GM12878 (cell line): ENCODE measurements at regions not wholly inside any gene's neighbourhood (a gene's known extent, or its start where the extent isn't known, plus 50 kb on each side); places are given as distances from the start of the nearest gene placed in this dataset.

ENCODE experiments used
- ATAC-seq: fragments of 200-7000 bp; cut with Tn5 transposase; 3 replicates; pipeline ENCODE4 v1.9.1; 2020; ENCODE audit warnings: mild to moderate bottlenecking, moderate library complexity
- BruUV-seq: library from RNA; stranded (reverse); fragments of 400-500 nt; replicated peaks from 2 replicates; lab custom pipeline; 2021; lab: Mats Ljungman, UMichigan
- CTCF ChIA-PET: fragments of 300-600 bp; sonication (Branson Sonifier 250); formaldehyde crosslinking; extraction: SDS; loops from one replicate; lab custom pipeline; 2021; ENCODE audit warnings: inconsistent platforms; lab: Yijun Ruan, JAX
- POLR2A ChIA-PET: fragments of 350-600 bp; formaldehyde crosslinking; extraction: SDS; loops from one replicate; lab custom pipeline; 2021; ENCODE audit warnings: inconsistent platforms; lab: Charles Lee
- RAD21 ChIA-PET: fragments of 300-600 bp; sonication (Branson Sonifier 250); formaldehyde crosslinking; loops from one replicate; lab custom pipeline; 2023; ENCODE audit warnings: antibody characterized with exemption; ENCODE audit not compliant: unreplicated experiment; lab: Charles Lee
- SMC1A ChIA-PET: fragments of 300-600 bp; sonication (Branson Sonifier 250); formaldehyde crosslinking; loops from one replicate; lab custom pipeline; 2023; ENCODE audit not compliant: unreplicated experiment, uncharacterized antibody; lab: Charles Lee
- DNase-seq: peaks from one replicate; pipeline ENCODE4 v3.0.0-alpha.2; 2011; ENCODE audit warnings: low read depth, low spot score
- FAIRE-seq: peaks from 3 replicates; lab custom pipeline; 2011; peaks lifted over from hg19 to GRCh38; lab: Jason Lieb, UNC
- H2AFZ ChIP-seq: 2 replicates; pipeline ENCODE4 v1.6.0; 2011; ENCODE audit warnings: low read depth, low read length, control low read depth; ENCODE audit not compliant: control insufficient read depth
- H3K27ac ChIP-seq: 2 replicates; pipeline ENCODE4 v1.5.1; 2011; ENCODE audit warnings: control low read depth; ENCODE audit not compliant: control insufficient read depth, insufficient read depth
- H3K27me3 ChIP-seq, 2 experiments: replicated peaks in 1 of 2; 2 replicates each; pipeline versions ENCODE4 v1.6.0 to v1.6.1; 2011; ENCODE audit warnings: low read length in 1 of 2; ENCODE audit not compliant: control insufficient read depth in 2 of 2, insufficient read depth in 2 of 2
- H3K36me3 ChIP-seq, 2 experiments: 2 replicates each; pipeline ENCODE4 v1.5.1; 2011; ENCODE audit warnings: low read length in 1 of 2; ENCODE audit not compliant: control insufficient read depth in 2 of 2, insufficient read depth in 2 of 2
- H3K4me1 ChIP-seq: 2 replicates; pipeline ENCODE4 v1.6.1; 2011; ENCODE audit warnings: mild to moderate bottlenecking, low read length, moderate library complexity, mixed read lengths; ENCODE audit not compliant: control insufficient read depth, insufficient read depth
- H3K4me2 ChIP-seq: 2 replicates; pipeline ENCODE4 v1.6.0; 2011; ENCODE audit warnings: control low read depth; ENCODE audit not compliant: control insufficient read depth, insufficient read depth
- H3K4me3 ChIP-seq: fragments of 200-600 bp; sonication (generic); 2 replicates; pipeline ENCODE4 v1.5.1; 2016
- H3K79me2 ChIP-seq: 2 replicates; pipeline ENCODE4 v1.6.0; 2011; ENCODE audit warnings: low read length; ENCODE audit not compliant: control insufficient read depth, insufficient read depth
- H3K9ac ChIP-seq: 2 replicates; pipeline ENCODE4 v1.8.0; 2011; ENCODE audit warnings: low read length, control low read depth, mixed read lengths; ENCODE audit not compliant: control insufficient read depth, insufficient read depth
- H3K9me3 ChIP-seq: replicated peaks from 3 replicates; pipeline ENCODE4 v1.5.1; 2011; ENCODE audit warnings: mild to moderate bottlenecking, low read length; ENCODE audit not compliant: control insufficient read depth, insufficient read depth
- H4K20me1 ChIP-seq: 2 replicates; pipeline ENCODE4 v1.6.0; 2011; ENCODE audit not compliant: control insufficient read depth, insufficient read depth
- CBFB ChIP-seq: IDR thresholded peaks from 2 replicates; pipeline ENCODE4 v1.6.1; 2016; ENCODE audit warnings: antibody characterized with exemption, low read depth
- CTCF ChIP-seq, 3 experiments: IDR thresholded peaks in 2 of 3; conservative IDR thresholded peaks in 1 of 3; 2 replicates each; pipeline ENCODE4 v1.5.1; 2011; ENCODE audit warnings: low read depth in 3 of 3, low read length in 3 of 3, mild to moderate bottlenecking in 3 of 3, control low read depth in 2 of 3, moderate library complexity in 2 of 3, inconsistent platforms in 1 of 3, mixed read lengths in 1 of 3; ENCODE audit not compliant: control insufficient read depth in 2 of 3, insufficient read depth in 1 of 3; ENCODE audit errors: extremely low read depth in 1 of 3
- FOS ChIP-seq: IDR thresholded peaks from 3 replicates; pipeline ENCODE4 v1.6.1; 2011; ENCODE audit warnings: borderline replicate concordance; ENCODE audit not compliant: insufficient read length; ENCODE audit errors: extremely low read depth
- IRF3 ChIP-seq: fragments of 450-650 bp; IDR thresholded peaks from 2 replicates; pipeline ENCODE4 v1.6.1; 2014; ENCODE audit warnings: mild to moderate bottlenecking
- MEF2A ChIP-seq: IDR thresholded peaks from 2 replicates; pipeline ENCODE4 v1.6.1; 2011; ENCODE audit warnings: low read depth, mild to moderate bottlenecking, low read length, moderate library complexity; ENCODE audit not compliant: insufficient read depth
- MLLT1 ChIP-seq: fragments of 450-650 bp; IDR thresholded peaks from 2 replicates; pipeline ENCODE4 v1.6.1; 2016; ENCODE audit warnings: mild to moderate bottlenecking
- NBN ChIP-seq: fragments of 450-650 bp; IDR thresholded peaks from 2 replicates; pipeline ENCODE4 v1.6.1; 2016
- NFYB ChIP-seq: IDR thresholded peaks from 2 replicates; pipeline ENCODE4 v1.6.1; 2011; ENCODE audit warnings: low read depth, mild to moderate bottlenecking, low read length, improper control_type of control experiment, moderate library complexity; ENCODE audit not compliant: insufficient read depth
- NKRF ChIP-seq: fragments of 450-650 bp; conservative IDR thresholded peaks from 2 replicates; pipeline ENCODE4 v1.6.1; 2017; ENCODE audit warnings: mild to moderate bottlenecking, moderate library complexity
- POLR2AphosphoS2 ChIP-seq: IDR thresholded peaks from 2 replicates; pipeline ENCODE4 v1.6.1; 2011; ENCODE audit warnings: low read depth, mild to moderate bottlenecking, low read length, improper control_type of control experiment, moderate library complexity
- RB1 ChIP-seq: fragments of 450-650 bp; formaldehyde crosslinking; IDR thresholded peaks from 2 replicates; pipeline ENCODE4 v1.6.1; 2017; ENCODE audit warnings: mild to moderate bottlenecking, borderline replicate concordance
- SMAD1 ChIP-seq: fragments of 450-650 bp; IDR thresholded peaks from 2 replicates; pipeline ENCODE4 v1.6.1; 2018; ENCODE audit warnings: mild to moderate bottlenecking, low read depth; ENCODE audit not compliant: partially characterized antibody
- SMAD5 ChIP-seq: IDR thresholded peaks from 2 replicates; pipeline ENCODE4 v1.6.1; 2016; ENCODE audit warnings: antibody characterized with exemption, low read depth
- STAT1 ChIP-seq: fragments of 450-650 bp; conservative IDR thresholded peaks from 2 replicates; pipeline ENCODE4 v1.6.1; 2014; ENCODE audit warnings: antibody characterized with exemption, mild to moderate bottlenecking
- WRNIP1 ChIP-seq: IDR thresholded peaks from 2 replicates; pipeline ENCODE4 v1.6.1; 2011; ENCODE audit warnings: low read depth, low read length, improper control_type of control experiment, borderline replicate concordance
- WGBS: methylation state at CpG from one replicate; pipeline ENCODE4 v1.1.6; 2016; ENCODE audit warnings: low lambda C conversion rate; ENCODE audit not compliant: insufficient replicate concordance, insufficient coverage; ENCODE audit errors: missing lambda C conversion rate; 5-methylcytosine and 5-hydroxymethylcytosine counted together
- in situ Hi-C: fragments of 300-500 bp; cut with MboI; formaldehyde crosslinking; loops from 9 replicates; pipeline ENCODE4 v1.14.3; 2018; ENCODE audit warnings: mixed read lengths
- intact Hi-C: fragments of 100-400 bp; cut with micrococcal nuclease; formaldehyde crosslinking; loops from one replicate; pipeline ENCODE4 v1.14.2; 2022; ENCODE audit not compliant: unreplicated experiment

GRCh38 chr1:79388694-79389361 is 382.3 kb upstream of the ADGRL4 start (continued):
- TF ChIP-seq SMAD1, result no peak
- no peak for TF ChIP-seq MEF2A
- no peak for TF ChIP-seq POLR2AphosphoS2

- no peak overlapping the region for H3K4me2 ChIP-seq
- no peaks in the 10 kb centered on the region for H3K79me2 ChIP-seq
- TF ChIP-seq CTCF (IDR thresholded peaks at IDR 0.05 in 2 of 3, conservative IDR thresholded peaks at IDR 0.05 in 1 of 3; ENCODE audit: control insufficient read depth in 2 of 3, extremely low read depth in 1 of 3, insufficient read depth in 1 of 3, low read depth in 3 of 3, low read length in 3 of 3) (no peak), SMAD5 (no peak), IRF3 (no peak), MLLT1 (no peak), NKRF (no peak), WRNIP1 (no peak), FOS (no peak), RB1 (no peak), NFYB (no peak), STAT1 (no peak), CBFB (no peak), NBN (no peak)
- CTCF ChIA-PET, result no interaction called here
- no peaks in the 10 kb centered on the region for H4K20me1 ChIP-seq
- 39% methylated on average over 1 of the region's 1 CpG for WGBS
- H3K27me3 ChIP-seq, result peaks cover 0 to 2% of the 10 kb centered on the region in 2 experiments; a peak in 1 of 4 replicates
- H2AFZ ChIP-seq, result no peak overlapping the region
- in situ Hi-C loops (no loop called here), intact Hi-C loops (no loop called here)
- no peak overlapping the region for H3K27ac ChIP-seq
- DNase-seq (no peak), FAIRE-seq (no peak), ATAC-seq (no peak)
- POLR2A ChIA-PET, result no interaction called here
- RAD21 ChIA-PET, result no interaction called here
- H3K9me3 ChIP-seq, result no peaks in the 10 kb centered on the region
- SMC1A ChIA-PET, result no interaction called here
- H3K4me3 ChIP-seq, result no peak overlapping the region
- no peaks in the 10 kb centered on the region for H3K36me3 ChIP-seq
- H3K9ac ChIP-seq, result no peak overlapping the region
- H3K4me1 ChIP-seq, result no peaks in the 10 kb centered on the region
- no TSS peak for BruUV-seq
Observed at GRCh38 chr1:79386730-79387129, 380.2 kb upstream of the ADGRL4 start.
